GM21423 (cell line): ENCODE measurements at regions not wholly inside any gene's neighbourhood (a gene's known extent, or its start where the extent isn't known, plus 50 kb on each side); places are given as distances from the start of the nearest gene placed in this dataset.

ENCODE experiments used
- ATAC-seq: cut with Tn5 transposase; IDR thresholded peaks from one replicate; pipeline ENCODE4 v1.9.1; 2021; ENCODE audit warnings: mild to moderate bottlenecking, moderate library complexity; ENCODE audit not compliant: unreplicated experiment

GRCh38 chr2:19141234-19142004, 217.0 kb downstream of the OSR1 start:
- ATAC-seq = no peak

GRCh38 chr2:19140463-19141208, 217.8 kb downstream of the OSR1 start:
- no peak for ATAC-seq

GRCh38 chr2:19139386-19139785, 219.0 kb downstream of the OSR1 start:
- no peak for ATAC-seq

- ATAC-seq = no peak
Measured at GRCh38 chr2:19138264-19138825, 220.1 kb downstream of the OSR1 start.

GRCh38 chr2:19137433-19137832, 221.0 kb downstream of the OSR1 start:
- ATAC-seq = no peak

- ATAC-seq = no peak
Measured at GRCh38 chr2:19132967-19133366, 225.5 kb downstream of the OSR1 start.

- ATAC-seq = no peak
Measured at GRCh38 chr2:19131871-19132270, 226.6 kb downstream of the OSR1 start.

GRCh38 chr2:19128148-19128547, 230.3 kb downstream of the OSR1 start:
- no peak for ATAC-seq

GRCh38 chr2:19127616-19128015, 230.8 kb downstream of the OSR1 start:
- no peak for ATAC-seq

- no peak for ATAC-seq
Measured at GRCh38 chr2:19125901-19126680, 232.3 kb downstream of the OSR1 start.

GRCh38 chr2:19124135-19124534, 234.3 kb downstream of the OSR1 start:
- no peak for ATAC-seq

- no peak for ATAC-seq
Measured at GRCh38 chr2:19123556-19123955, 234.9 kb downstream of the OSR1 start.

- ATAC-seq = no peak
Measured at GRCh38 chr2:19122220-19122619, 236.2 kb downstream of the OSR1 start.

- ATAC-seq = no peak
Measured at GRCh38 chr2:19120941-19121750, 237.3 kb downstream of the OSR1 start.

- ATAC-seq = no peak
Measured at GRCh38 chr2:19120181-19120580, 238.2 kb downstream of the OSR1 start.

- ATAC-seq = no peak
Measured at GRCh38 chr2:19119326-19120001, 239.0 kb downstream of the OSR1 start.

- ATAC-seq = no peak
Measured at GRCh38 chr2:19116918-19117317, 241.5 kb downstream of the OSR1 start.

- ATAC-seq = no peak
Measured at GRCh38 chr2:19114754-19115231, 243.6 kb downstream of the OSR1 start.

- ATAC-seq = no peak
Measured at GRCh38 chr2:19114126-19114525, 244.3 kb downstream of the OSR1 start.

- no peak for ATAC-seq
Measured at GRCh38 chr2:19111354-19111753, 247.1 kb downstream of the OSR1 start.
